HG03565 (cell line): ENCODE measurements at regions not wholly inside any gene's neighbourhood (a gene's known extent, or its start where the extent isn't known, plus 50 kb on each side); places are given as distances from the start of the nearest gene placed in this dataset.

Experiments used
- ATAC-seq: cut with Tn5 transposase; IDR thresholded peaks from one replicate; pipeline ENCODE4 v1.9.1; 2021; ENCODE audit warnings: mild to moderate bottlenecking, moderate library complexity; ENCODE audit not compliant: unreplicated experiment

DNA sequence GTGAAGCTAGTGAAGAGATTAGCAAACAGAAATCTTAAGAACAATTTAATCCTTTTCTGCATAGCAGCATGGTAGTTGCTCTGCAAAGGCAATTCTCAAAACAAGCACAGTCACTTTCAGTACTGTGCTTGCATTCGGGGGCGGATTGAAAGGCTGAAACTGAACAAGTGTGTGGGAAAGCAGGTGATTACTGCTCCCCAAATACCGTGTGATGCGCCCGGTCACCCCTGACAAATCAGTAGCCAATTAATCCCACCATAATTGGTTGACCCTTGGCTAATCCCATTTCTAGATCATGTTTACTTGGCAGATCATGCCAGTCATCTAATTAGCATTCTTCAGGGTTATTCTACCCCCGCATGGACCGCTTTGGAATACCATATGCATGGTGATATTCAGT lies 76.5 kb upstream of the ADRB1 start:
- ATAC-seq: peak; percentile 45

DNA sequence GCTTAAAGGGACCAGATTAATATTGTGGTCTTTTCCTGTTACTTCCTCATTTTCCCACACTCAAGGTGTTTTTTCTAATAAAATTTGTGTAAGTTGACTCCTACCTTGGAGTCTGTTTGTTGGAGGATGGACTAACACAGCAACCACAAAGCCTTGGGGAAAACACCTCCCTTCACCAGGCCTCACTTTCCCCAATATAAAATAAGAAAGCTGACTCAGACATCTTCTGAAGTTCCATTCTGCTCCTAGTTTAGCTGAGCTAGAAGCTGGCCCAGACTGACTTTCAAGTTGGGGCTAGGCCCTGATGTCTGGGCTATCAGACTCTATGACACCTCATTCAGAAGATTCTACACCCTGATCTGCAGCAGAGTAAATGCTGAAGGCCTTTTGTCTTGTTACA lies 73.0 kb upstream of the ADRB1 start:
- ATAC-seq: no peak

GRCh38 chr10:113971349-113971973 lies 72.2 kb upstream of the ADRB1 start:
- no peak for ATAC-seq

- ATAC-seq: no peak
These were observed 66.5 kb upstream of the ADRB1 start for GRCh38 chr10:113977174-113977573.

GRCh38 chr10:113978802-113979201 lies 64.9 kb upstream of the ADRB1 start:
- no peak for ATAC-seq

GRCh38 chr10:113979409-113979808 lies 64.3 kb upstream of the ADRB1 start:
- no peak for ATAC-seq

DNA sequence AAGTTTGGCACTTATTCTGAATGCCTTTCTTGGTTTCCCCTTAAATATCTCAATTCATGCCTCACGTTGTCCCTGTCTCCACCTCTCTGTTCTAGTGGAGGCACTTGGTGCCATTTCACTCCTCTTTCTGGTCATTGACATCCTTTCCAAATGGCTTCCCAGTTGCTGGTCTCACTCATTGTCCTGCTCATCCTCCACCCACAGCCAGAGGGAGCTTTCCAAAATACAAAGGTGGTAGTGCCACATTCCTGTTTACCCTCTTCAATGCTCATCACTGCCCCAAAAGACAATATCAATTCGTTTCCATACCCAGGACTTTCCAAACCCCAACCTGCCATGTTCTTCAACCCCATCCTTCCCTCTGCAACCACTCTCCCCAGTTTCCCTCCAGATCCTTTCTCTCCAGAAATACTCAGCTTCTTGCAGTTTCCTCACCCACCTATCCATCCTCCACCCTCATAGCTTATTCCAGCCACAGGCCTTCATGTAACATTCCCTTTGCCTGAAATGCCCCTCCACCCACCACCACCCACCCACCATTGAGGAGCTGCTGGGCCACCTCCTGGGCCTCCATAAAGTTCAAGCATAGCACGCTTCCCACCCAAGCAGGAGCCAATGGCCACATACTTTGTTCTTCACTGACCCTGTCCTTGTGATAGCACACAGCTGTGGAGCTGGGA lies 63.1 kb upstream of the ADRB1 start:
- no peak for ATAC-seq

GRCh38 chr10:113982296-113982695 lies 61.4 kb upstream of the ADRB1 start:
- no peak for ATAC-seq

DNA sequence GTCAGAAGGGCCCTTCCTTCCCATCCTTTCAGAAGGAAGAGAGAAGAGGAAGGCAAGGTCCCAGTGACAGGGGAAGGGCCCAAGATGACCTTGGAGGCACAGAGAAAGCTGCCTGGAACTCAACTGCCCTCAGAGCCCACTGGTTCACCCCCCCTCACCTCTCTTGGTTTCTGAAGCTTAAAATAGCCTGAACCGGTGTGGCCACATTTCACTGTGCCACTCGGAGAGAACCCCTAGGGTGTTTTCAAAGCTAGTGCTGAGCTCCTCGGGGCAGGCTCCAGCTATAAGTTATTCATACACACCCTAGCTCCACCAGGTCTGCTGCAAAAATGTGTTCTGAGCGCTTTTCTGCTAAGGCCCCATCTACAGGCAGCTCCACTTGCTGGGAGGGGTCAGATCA lies 60.9 kb upstream of the ADRB1 start:
- peak; percentile 71 for ATAC-seq

- ATAC-seq: no peak
These were observed 60.1 kb upstream of the ADRB1 start for GRCh38 chr10:113983552-113983951.

DNA sequence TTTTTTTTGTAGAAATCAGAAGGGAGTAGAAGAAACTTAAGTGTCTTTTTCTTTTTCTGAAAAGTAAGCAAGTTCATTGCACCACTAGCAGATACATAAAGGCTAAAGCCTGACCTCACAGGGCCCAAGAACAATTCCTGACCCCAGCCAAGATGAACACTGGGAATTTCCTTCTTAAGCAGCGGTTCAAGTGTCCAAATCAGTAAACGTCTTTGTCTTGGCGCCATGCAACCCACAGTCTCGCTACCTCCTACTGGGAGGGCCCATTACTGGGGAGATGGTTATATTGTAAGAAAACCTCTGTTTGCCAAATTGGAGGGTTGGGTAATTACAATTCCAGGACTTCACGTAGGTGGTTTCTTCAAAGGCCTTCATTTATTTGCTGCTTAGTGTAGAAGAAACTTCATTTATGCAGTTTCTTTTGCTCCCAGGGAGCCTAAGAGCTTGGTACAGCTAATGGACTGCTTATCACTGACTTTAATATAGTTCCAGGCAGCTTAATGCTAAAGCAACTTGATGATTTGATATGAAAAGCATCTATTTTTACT lies 58.3 kb upstream of the ADRB1 start:
- no peak for ATAC-seq

DNA sequence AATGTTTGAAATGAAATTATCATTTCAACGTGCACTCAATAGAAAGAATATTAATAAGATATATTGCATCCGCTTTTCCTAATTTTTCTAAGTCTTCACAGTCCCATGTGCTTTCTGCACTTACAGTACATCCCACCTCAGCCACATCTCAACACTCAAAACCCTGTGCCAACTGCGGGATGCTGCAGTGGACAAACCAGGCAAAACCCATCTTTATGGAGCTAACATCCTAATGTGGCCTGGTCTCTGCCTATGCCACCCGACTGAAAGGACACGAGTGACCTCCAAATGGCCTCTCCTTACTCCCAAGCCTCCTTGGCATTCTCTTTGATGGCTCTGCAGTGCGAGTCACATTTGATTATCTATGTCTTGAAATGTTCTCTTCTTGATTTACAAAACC lies 57.4 kb upstream of the ADRB1 start:
- no peak for ATAC-seq

- no peak for ATAC-seq
These were observed 56.5 kb upstream of the ADRB1 start for GRCh38 chr10:113987156-113987555.

GRCh38 chr10:113987805-113988204 lies 55.9 kb upstream of the ADRB1 start:
- ATAC-seq: no peak

- no peak for ATAC-seq
These were observed 55.1 kb upstream of the ADRB1 start for GRCh38 chr10:113988535-113988934.

GRCh38 chr10:113991091-113991860 lies 52.4 kb upstream of the ADRB1 start:
- ATAC-seq: no peak

GRCh38 chr10:113992471-113993011 lies 51.1 kb upstream of the ADRB1 start:
- ATAC-seq: no peak

DNA sequence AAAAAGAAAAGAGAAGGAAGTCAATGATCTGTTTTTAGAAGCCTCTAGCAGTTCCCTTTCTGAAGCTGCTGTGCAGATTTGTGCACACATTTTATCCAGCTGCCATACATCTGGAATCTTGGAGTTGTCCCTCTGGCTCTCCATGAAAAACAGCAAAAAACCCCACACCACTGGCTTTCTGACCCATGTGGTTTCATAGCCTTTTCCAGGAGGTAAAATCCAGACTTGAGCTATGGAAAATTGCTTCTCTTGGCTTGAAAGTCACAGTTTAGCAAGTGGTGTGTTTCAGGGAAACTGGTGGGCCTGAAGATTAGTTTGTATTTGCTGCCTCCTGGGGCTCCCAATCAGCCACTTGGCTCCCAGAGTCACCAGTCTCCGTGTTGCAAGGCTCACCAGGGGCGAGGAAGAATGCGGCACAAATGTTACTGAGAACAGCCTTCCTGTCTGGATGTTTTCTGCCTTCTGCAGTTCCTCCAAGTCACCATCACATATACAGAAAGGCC lies 50.1 kb upstream of the ADRB1 start:
- ATAC-seq: no peak
